K562 (cell line): ENCODE measurements at regions not wholly inside any gene's neighbourhood (a gene's known extent, or its start where the extent isn't known, plus 50 kb on each side); places are given as distances from the start of the nearest gene placed in this dataset.

Source experiments
- ATAC-seq: fragments of 200-7000 bp; cut with Tn5 transposase; 3 replicates; pipeline ENCODE4 v1.9.1; 2020; ENCODE audit warnings: moderate library complexity
- BruUV-seq: library from RNA; stranded (reverse); fragments of 400-500 nt; replicated peaks from 2 replicates; lab custom pipeline; 2021; lab: Mats Ljungman, UMichigan
- CTCF ChIA-PET: fragments of 300-600 bp; formaldehyde crosslinking; extraction: SDS; loops from one replicate; lab custom pipeline; 2021; ENCODE audit warnings: low intra/inter-chr PET ratio; lab: Yijun Ruan, JAX
- POLR2A ChIA-PET: fragments of 300-600, 350-650 bp; sonication (Branson Sonifier 250); formaldehyde crosslinking; extraction: SDS; loops from one replicate; lab custom pipeline; 2021; ENCODE audit warnings: antibody characterized with exemption, inconsistent platforms; lab: Yijun Ruan, JAX
- DNase-seq, 4 experiments: peaks; one replicate each; pipeline versions ENCODE4 v3.0.0 to v3.0.0-alpha.2; 2011 to 2018; ENCODE audit warnings: low spot score in 3 of 4, mixed read lengths in 3 of 4; ENCODE audit errors: extremely low read depth in 1 of 4
- FAIRE-seq: peaks from 2 replicates; lab custom pipeline; 2011; peaks lifted over from hg19 to GRCh38; lab: Jason Lieb, UNC
- H2AFZ ChIP-seq: 2 replicates; pipeline ENCODE4 v1.6.0; 2011; ENCODE audit warnings: low read depth, low read length, control low read depth, inconsistent platforms
- H3K27ac ChIP-seq: fragments of 200-600 bp; 3 replicates; pipeline ENCODE4 v1.8.0; 2011; ENCODE audit warnings: low read depth, mild to moderate bottlenecking, control low read depth, inconsistent platforms, low read length, moderate library complexity, mixed read lengths; ENCODE audit errors: extremely low read depth
- H3K27me3 ChIP-seq, 2 experiments: fragments of 300-600 bp in 1 of 2; 2 replicates in 1 of 2; 3 replicates in 1 of 2; pipeline versions ENCODE4 v1.6.0 to v1.8.0; 2011; ENCODE audit warnings: inconsistent platforms in 2 of 2, low read length in 2 of 2, mild to moderate bottlenecking in 1 of 2, mixed read lengths in 1 of 2, moderate library complexity in 1 of 2; ENCODE audit not compliant: control insufficient read depth in 2 of 2, insufficient read depth in 2 of 2
- H3K36me3 ChIP-seq: fragments of 300-600 bp; 3 replicates; pipeline ENCODE4 v1.8.0; 2011; ENCODE audit warnings: mild to moderate bottlenecking, low read length, inconsistent platforms; ENCODE audit not compliant: control insufficient read depth, insufficient read depth
- H3K4me1 ChIP-seq, 2 experiments: fragments of 200-600 bp in 1 of 2; replicated peaks in 1 of 2; 2 replicates in 1 of 2; 3 replicates in 1 of 2; pipeline versions ENCODE4 v1.5.1 to v1.8.0; 2011; ENCODE audit warnings: inconsistent platforms in 2 of 2, low read length in 2 of 2, mild to moderate bottlenecking in 1 of 2, mixed read lengths in 1 of 2, moderate library complexity in 1 of 2; ENCODE audit not compliant: control insufficient read depth in 2 of 2, insufficient read depth in 2 of 2
- H3K4me2 ChIP-seq: 2 replicates; pipeline ENCODE4 v1.6.1; 2011; ENCODE audit warnings: low read length, control low read depth, inconsistent platforms, mixed read lengths; ENCODE audit not compliant: insufficient read depth
- H3K4me3 ChIP-seq: fragments of 200-600 bp; sonication (generic), shearing (Covaris generic); 2 replicates; pipeline ENCODE4 v1.5.1; 2016; ENCODE audit warnings: control low read depth, inconsistent platforms
- H3K79me2 ChIP-seq: fragments of 200-600 bp; 3 replicates; pipeline ENCODE4 v1.8.0; 2011; ENCODE audit warnings: low read length, inconsistent platforms; ENCODE audit not compliant: control insufficient read depth, insufficient read depth
- H3K9ac ChIP-seq, 2 experiments: 2 replicates each; pipeline versions ENCODE4 v1.6.0 to v1.6.1; 2011; ENCODE audit warnings: low read depth in 2 of 2, low read length in 2 of 2, control low read depth in 1 of 2, inconsistent platforms in 1 of 2, mild to moderate bottlenecking in 1 of 2, mixed read lengths in 1 of 2; ENCODE audit not compliant: insufficient read depth in 1 of 2
- H3K9me1 ChIP-seq: one replicate; pipeline ENCODE4 v1.6.0; 2011; ENCODE audit warnings: inconsistent platforms, mild to moderate bottlenecking, low read length, moderate library complexity; ENCODE audit not compliant: control insufficient read depth, insufficient read depth
- H3K9me3 ChIP-seq: replicated peaks from 2 replicates; pipeline ENCODE4 v1.5.1; 2011; ENCODE audit warnings: low read depth, low read length, inconsistent platforms; ENCODE audit not compliant: control insufficient read depth, insufficient read depth
- H4K20me1 ChIP-seq: replicated peaks from 2 replicates; pipeline ENCODE4 v1.6.1; 2011; ENCODE audit warnings: low read length, inconsistent platforms, mixed read lengths; ENCODE audit not compliant: control insufficient read depth, insufficient read depth
- ARID1B ChIP-seq: fragments of 450-650 bp; IDR thresholded peaks from 2 replicates; pipeline ENCODE4 v1.6.1; 2016; ENCODE audit warnings: antibody characterized with exemption, mild to moderate bottlenecking, inconsistent platforms
- CHCHD3 ChIP-seq: fragments of 250-450 bp; sonication (Bioruptor Pico); IDR thresholded peaks from 2 replicates; pipeline ENCODE4 v2.1.2; 2022; ENCODE audit warnings: mild to moderate bottlenecking
- EZH2 ChIP-seq: IDR thresholded peaks from 2 replicates; pipeline ENCODE4 v1.6.1; 2012; ENCODE audit warnings: low read depth, mild to moderate bottlenecking, inconsistent platforms, low read length, borderline replicate concordance
- HIVEP1 ChIP-seq: fragments of 250-450 bp; sonication (Bioruptor Pico); IDR thresholded peaks from 2 replicates; pipeline ENCODE4 v1.4.0; 2020; ENCODE audit warnings: mild to moderate bottlenecking
- KAT7 ChIP-seq: sonication (generic); formaldehyde crosslinking; IDR thresholded peaks from 2 replicates; pipeline ENCODE4 v1.8.0; 2022; ENCODE audit warnings: missing genetic modification reagents, mild to moderate bottlenecking, borderline replicate concordance
- NCOA4 ChIP-seq: fragments of 450-650 bp; IDR thresholded peaks from 2 replicates; pipeline ENCODE4 v1.6.1; 2018; ENCODE audit warnings: mild to moderate bottlenecking; ENCODE audit not compliant: partially characterized antibody
- NFE2L1 ChIP-seq: fragments of 450-650 bp; IDR thresholded peaks from 2 replicates; pipeline ENCODE4 v1.6.1; 2016; ENCODE audit warnings: missing genetic modification characterization, low read depth, mild to moderate bottlenecking, missing compliant biosample characterization, moderate library complexity, borderline replicate concordance
- NRF1 ChIP-seq, 2 experiments: fragments of 450-650 bp; IDR thresholded peaks in 1 of 2; conservative IDR thresholded peaks in 1 of 2; 2 replicates each; pipeline ENCODE4 v1.6.1; 2014; ENCODE audit warnings: mild to moderate bottlenecking in 2 of 2
- SIN3A ChIP-seq, 2 experiments: fragments of 150-350 bp in 1 of 2; IDR thresholded peaks; 2 replicates each; pipeline ENCODE4 v1.6.1; 2011 to 2016; ENCODE audit warnings: borderline replicate concordance in 2 of 2, low read depth in 2 of 2, low read length in 2 of 2, mild to moderate bottlenecking in 2 of 2, moderate library complexity in 2 of 2; ENCODE audit not compliant: control insufficient read depth in 1 of 2
- SMARCA4 ChIP-seq: fragments of 450-650 bp; IDR thresholded peaks from 2 replicates; pipeline ENCODE4 v1.6.1; 2016
- TBL1XR1 ChIP-seq, 2 experiments: IDR thresholded peaks; 2 replicates each; pipeline ENCODE4 v1.6.1; 2012; ENCODE audit warnings: improper control_type of control experiment in 2 of 2, low read length in 2 of 2, mild to moderate bottlenecking in 1 of 2
- TOE1 ChIP-seq, 2 experiments: fragments of 450-650 bp in 1 of 2; sonication (generic) in 1 of 2; formaldehyde crosslinking in 1 of 2; IDR thresholded peaks; 2 replicates each; pipeline versions ENCODE4 v1.7.1 to v1.8.0; 2016 to 2022; ENCODE audit warnings: borderline replicate concordance in 2 of 2, mild to moderate bottlenecking in 2 of 2, antibody characterized with exemption in 1 of 2, inconsistent platforms in 1 of 2, low read depth in 1 of 2, missing genetic modification reagents in 1 of 2, moderate library complexity in 1 of 2
- TSC22D4 ChIP-seq: fragments of 450-650 bp; IDR thresholded peaks from 2 replicates; pipeline ENCODE4 v1.6.1; 2016; ENCODE audit warnings: missing genetic modification characterization, missing biosample characterization, control low read depth
- ZBTB7A ChIP-seq: IDR thresholded peaks from 2 replicates; pipeline ENCODE4 v1.6.1; 2011; ENCODE audit warnings: low read depth, mild to moderate bottlenecking, low read length, moderate library complexity, borderline replicate concordance; ENCODE audit not compliant: control insufficient read depth
- ZNF121 ChIP-seq: sonication (generic); formaldehyde crosslinking; conservative IDR thresholded peaks from 2 replicates; pipeline ENCODE4 v1.8.0; 2022; ENCODE audit warnings: missing genetic modification reagents
- ZNF133 ChIP-seq: fragments of 250-450 bp; sonication (Bioruptor Pico); IDR thresholded peaks from 2 replicates; pipeline ENCODE4 v1.4.0; 2020; ENCODE audit warnings: mild to moderate bottlenecking
- ZNF311 ChIP-seq: fragments of 250-450 bp; sonication (Bioruptor Pico); IDR thresholded peaks from 2 replicates; pipeline ENCODE4 v1.4.0; 2020; ENCODE audit warnings: mild to moderate bottlenecking, moderate library complexity
- ZNF707 ChIP-seq: fragments of 250-450 bp; sonication (Bioruptor Pico); conservative IDR thresholded peaks from 2 replicates; pipeline ENCODE4 v1.8.0; 2022; ENCODE audit warnings: inconsistent platforms, mild to moderate bottlenecking, moderate library complexity
- ZNF75A ChIP-seq: fragments of 450-650 bp; formaldehyde crosslinking; IDR thresholded peaks from 2 replicates; pipeline ENCODE4 v1.4.0; 2020; ENCODE audit warnings: mild to moderate bottlenecking
- ZNF766 ChIP-seq: fragments of 200-800 bp; sonication (Bioruptor generic); conservative IDR thresholded peaks from 2 replicates; pipeline ENCODE4 v1.6.1; 2016; ENCODE audit warnings: missing genetic modification characterization, missing compliant biosample characterization
- ZNF785 ChIP-seq: fragments of 250-450 bp; sonication (Bioruptor Pico); IDR thresholded peaks from 2 replicates; pipeline ENCODE4 v1.4.0; 2020; ENCODE audit warnings: mild to moderate bottlenecking
- ZSCAN29 ChIP-seq: fragments of 450-650 bp; IDR thresholded peaks from 2 replicates; pipeline ENCODE4 v1.6.1; 2017
- WGBS: fragments of 100-300 bp; shearing (Covaris generic); methylation state at CpG from one replicate; pipeline ENCODE4 v1.1.6; 2016; ENCODE audit warnings: low coverage, mixed read lengths; ENCODE audit not compliant: insufficient coverage; ENCODE audit errors: missing lambda C conversion rate; 5-methylcytosine and 5-hydroxymethylcytosine counted together
- in situ Hi-C: fragments of 300-500 bp; cut with MboI; formaldehyde crosslinking; loops from 4 replicates; pipeline ENCODE4 v1.15.0; 2018; ENCODE audit warnings: inconsistent platforms, mixed read lengths
- intact Hi-C: fragments of 100-400 bp; cut with micrococcal nuclease; formaldehyde crosslinking; loops from 2 replicates; pipeline ENCODE4 v1.14.2; 2022
- TF ChIP-seq, protein P1 (sequence below): fragments of 250-450 bp; sonication (Bioruptor Pico); IDR thresholded peaks from 2 replicates; pipeline ENCODE4 v1.8.0; 2022; ENCODE audit warnings: inconsistent platforms

DNA sequence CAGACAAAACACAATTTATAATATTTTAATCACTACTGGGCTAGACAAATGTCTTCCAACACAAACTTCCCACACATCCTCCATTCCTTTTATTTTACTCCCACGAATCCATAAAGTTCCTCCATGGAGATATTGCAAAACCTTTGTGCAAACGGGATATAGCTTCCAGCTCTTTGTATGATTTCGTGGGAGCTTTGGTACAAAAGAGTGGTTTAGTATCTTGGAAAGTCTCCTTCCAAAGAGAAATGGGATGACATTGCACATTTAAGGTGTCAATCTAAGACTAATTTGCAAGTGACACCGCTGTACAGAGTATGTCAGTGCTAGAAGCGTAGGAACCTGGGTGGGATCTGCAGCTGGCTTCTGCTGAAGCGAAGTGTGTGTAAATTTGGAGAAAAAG, 455.2 kb upstream of the RUNX1 start:
- Histone ChIP-seq H2AFZ (peak overlapping the region; percentile 81), H3K27ac (no peak overlapping the region), H3K9ac (no peak overlapping the region), H3K36me3 (no peaks in the 10 kb centered on the region), H3K79me2 (no peaks in the 10 kb centered on the region), H3K9me1 (no peaks in the 10 kb centered on the region), H3K9me3 (no peaks in the 10 kb centered on the region), H3K4me2 (no peak overlapping the region), H4K20me1 (no peaks in the 10 kb centered on the region), H3K27me3 (no peaks in the 10 kb centered on the region; a peak in 1 of 5 replicates), H3K4me1 (peaks cover 3 to 31% of the 10 kb centered on the region in 2 experiments; a peak in 4 of 5 replicates), H3K4me3 (no peak overlapping the region)
- no TSS peak for BruUV-seq
- DNase-seq (peak in 2 of 4 experiments; percentile 47 to 58), ATAC-seq (peak; percentile 82), FAIRE-seq (peak; percentile 68)
- ChIA-PET CTCF (no interaction called here), POLR2A (interaction anchor here (0.6 to 1.5 kb wide), 4 partner anchors 19 to 425 kb away, joined by 3 to 5 read pairs (median 3); no protein-coding TSS in a partner anchor)
- intact Hi-C loops, result loop anchor here (10.0 kb wide), 2 partner anchors 299 to 449 kb away; no protein-coding TSS in a partner anchor
- in situ Hi-C loops, result no loop called here
- WGBS, result 3% methylated on average over 6 of the region's 6 CpGs
- TF ChIP-seq NFE2L1 (tag) (peak; percentile 91), ZNF75A (CRISPR knock-in tag) (no peak), ZNF133 (CRISPR knock-in tag) (no peak), TOE1 (IDR thresholded peaks at IDR 0.05; ENCODE audit: borderline replicate concordance) (no peak), TOE1 (CRISPR knock-in tag; IDR thresholded peaks at IDR 0.05; ENCODE audit: borderline replicate concordance, low read depth) (no peak), SIN3A (IDR thresholded peaks at IDR 0.05; ENCODE audit: borderline replicate concordance in 2 of 2, control insufficient read depth in 1 of 2, low read depth in 2 of 2, low read length in 2 of 2) (no peak), TBL1XR1 (IDR thresholded peaks at IDR 0.05; ENCODE audit: low read length in 2 of 2) (no peak), TSC22D4 (tag) (no peak), ZNF707 (CRISPR knock-in tag) (no peak), ZNF785 (CRISPR knock-in tag) (no peak), ZNF311 (CRISPR knock-in tag) (no peak), ZNF121 (CRISPR knock-in tag) (no peak), EZH2 (no peak), KAT7 (CRISPR knock-in tag) (no peak), NRF1 (conservative IDR thresholded peaks at IDR 0.05 in 1 of 2, IDR thresholded peaks at IDR 0.05 in 1 of 2) (no peak; a peak in 1 of 4 replicates), ARID1B (no peak), ZNF766 (CRISPR knock-in tag) (peak; percentile 69; the same call in 1 of the 2 replicates), NCOA4 (no peak), SMARCA4 (peak; percentile 59; the same call in 1 of the 2 replicates), ZBTB7A (no peak), ZSCAN29 (no peak), CHCHD3 (no peak), HIVEP1 (CRISPR knock-in tag) (no peak)
- TF ChIP-seq, protein P1, sequence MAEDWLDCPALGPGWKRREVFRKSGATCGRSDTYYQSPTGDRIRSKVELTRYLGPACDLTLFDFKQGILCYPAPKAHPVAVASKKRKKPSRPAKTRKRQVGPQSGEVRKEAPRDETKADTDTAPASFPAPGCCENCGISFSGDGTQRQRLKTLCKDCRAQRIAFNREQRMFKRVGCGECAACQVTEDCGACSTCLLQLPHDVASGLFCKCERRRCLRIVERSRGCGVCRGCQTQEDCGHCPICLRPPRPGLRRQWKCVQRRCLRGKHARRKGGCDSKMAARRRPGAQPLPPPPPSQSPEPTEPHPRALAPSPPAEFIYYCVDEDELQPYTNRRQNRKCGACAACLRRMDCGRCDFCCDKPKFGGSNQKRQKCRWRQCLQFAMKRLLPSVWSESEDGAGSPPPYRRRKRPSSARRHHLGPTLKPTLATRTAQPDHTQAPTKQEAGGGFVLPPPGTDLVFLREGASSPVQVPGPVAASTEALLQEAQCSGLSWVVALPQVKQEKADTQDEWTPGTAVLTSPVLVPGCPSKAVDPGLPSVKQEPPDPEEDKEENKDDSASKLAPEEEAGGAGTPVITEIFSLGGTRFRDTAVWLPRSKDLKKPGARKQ, result no peak
